NCI-H1436 (cell line): ENCODE measurements at regions not wholly inside any gene's neighbourhood (a gene's known extent, or its start where the extent isn't known, plus 50 kb on each side); places are given as distances from the start of the nearest gene placed in this dataset.

Experiments
- DNase-seq: peaks from one replicate; lab custom pipeline; 2025; lab: John Stamatoyannopoulos, UW

- no peak for DNase-seq
These were observed 832.5 kb upstream of the CHAC2 start for GRCh38 chr2:52934920-52935640.

GRCh38 chr2:52934323-52934898 is 833.2 kb upstream of the CHAC2 start:
- no peak for DNase-seq

- DNase-seq = no peak
These were observed 833.7 kb upstream of the CHAC2 start for GRCh38 chr2:52933878-52934277.

GRCh38 chr2:52931660-52932059 is 835.9 kb upstream of the CHAC2 start:
- no peak for DNase-seq

GRCh38 chr2:52929412-52929811 is 838.2 kb upstream of the CHAC2 start:
- DNase-seq = no peak

DNA sequence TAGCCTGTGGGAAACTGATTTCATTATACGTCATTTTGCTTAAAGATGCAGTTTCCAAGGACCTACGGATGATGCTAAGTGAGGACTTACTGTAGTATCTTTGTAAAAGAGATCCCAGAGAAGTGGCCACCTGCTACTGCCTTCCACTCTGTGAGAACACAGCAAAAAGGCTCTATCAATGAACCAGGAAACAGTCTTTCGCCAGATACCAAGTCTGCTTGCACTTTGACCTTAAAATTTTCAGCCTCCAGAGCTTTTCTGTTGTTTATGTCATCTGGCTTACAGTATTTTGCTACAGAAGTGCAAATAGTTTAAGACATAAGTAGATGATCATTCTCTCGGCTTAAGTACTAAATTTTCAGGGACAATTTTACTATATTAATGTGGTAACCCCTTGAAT is 847.9 kb upstream of the CHAC2 start:
- no peak for DNase-seq

DNA sequence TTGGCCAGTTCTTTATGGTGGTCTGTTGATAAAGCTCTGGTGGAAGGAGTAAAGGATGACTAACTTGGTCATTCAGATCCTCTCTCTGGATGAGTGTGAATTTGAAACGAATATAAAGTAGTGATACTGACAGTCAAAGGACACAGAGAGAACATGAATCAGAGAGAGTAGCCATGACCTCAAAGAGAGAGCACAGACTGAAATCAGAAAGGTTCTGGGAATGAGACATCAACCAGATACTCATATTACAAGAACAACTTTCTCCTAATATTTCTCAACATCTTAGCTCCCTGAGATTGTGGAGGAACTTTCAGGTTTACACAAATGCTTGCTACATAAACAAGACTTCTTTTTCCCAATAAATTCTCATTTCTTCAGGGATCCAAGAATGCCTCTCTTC is 849.1 kb upstream of the CHAC2 start:
- no peak for DNase-seq

GRCh38 chr2:52916981-52917380 is 850.6 kb upstream of the CHAC2 start:
- DNase-seq = no peak

DNA sequence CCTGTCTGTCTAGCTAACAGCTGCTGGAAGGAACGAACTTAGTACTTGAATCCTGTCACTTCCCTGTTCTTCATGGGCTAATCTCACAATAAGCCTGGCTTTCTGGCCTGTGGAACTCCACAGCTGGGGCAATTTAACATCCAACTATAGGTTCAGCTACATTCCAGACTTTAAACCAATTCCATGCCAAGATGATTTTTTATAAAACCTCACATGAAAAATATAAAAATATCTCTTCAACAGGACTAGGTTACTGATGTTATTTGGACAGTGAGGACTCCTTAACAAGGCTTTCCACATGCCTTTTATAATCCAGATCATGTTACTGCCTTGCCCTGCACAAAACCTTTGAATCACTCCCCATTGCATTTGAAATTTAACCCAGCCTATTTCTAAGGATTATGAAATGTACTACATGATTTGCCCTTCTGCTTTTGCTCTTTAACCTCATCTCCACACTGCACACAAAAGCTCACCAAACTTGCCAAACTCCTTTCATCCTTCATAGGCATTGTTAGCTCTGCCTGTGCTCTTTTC is 863.2 kb upstream of the CHAC2 start:
- DNase-seq = no peak

GRCh38 chr2:52897511-52898044 is 870.0 kb upstream of the CHAC2 start:
- no peak for DNase-seq

- DNase-seq = no peak
These were observed 871.8 kb upstream of the CHAC2 start for GRCh38 chr2:52895726-52896340.

DNA sequence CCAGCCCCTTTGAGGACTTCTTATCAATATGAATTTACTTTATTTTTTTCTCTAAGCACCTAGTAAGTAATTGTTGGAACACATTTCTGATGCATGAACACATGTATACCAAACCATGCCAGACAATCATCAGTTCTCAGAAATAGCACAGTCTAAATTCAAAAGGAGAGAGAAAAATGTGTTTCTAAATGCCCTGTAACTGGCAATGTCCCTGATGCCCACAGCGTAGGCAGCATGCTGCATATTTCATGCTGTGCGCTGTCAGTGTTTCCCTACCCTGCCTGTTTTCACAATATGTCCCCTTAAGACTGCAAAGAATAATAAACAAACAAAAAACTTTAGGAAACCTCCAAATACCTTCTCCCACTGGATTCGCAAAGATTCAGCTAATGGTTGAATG is 881.0 kb upstream of the CHAC2 start:
- DNase-seq = no peak

- no peak for DNase-seq
These were observed 882.7 kb upstream of the CHAC2 start for GRCh38 chr2:52884761-52885352.

DNA sequence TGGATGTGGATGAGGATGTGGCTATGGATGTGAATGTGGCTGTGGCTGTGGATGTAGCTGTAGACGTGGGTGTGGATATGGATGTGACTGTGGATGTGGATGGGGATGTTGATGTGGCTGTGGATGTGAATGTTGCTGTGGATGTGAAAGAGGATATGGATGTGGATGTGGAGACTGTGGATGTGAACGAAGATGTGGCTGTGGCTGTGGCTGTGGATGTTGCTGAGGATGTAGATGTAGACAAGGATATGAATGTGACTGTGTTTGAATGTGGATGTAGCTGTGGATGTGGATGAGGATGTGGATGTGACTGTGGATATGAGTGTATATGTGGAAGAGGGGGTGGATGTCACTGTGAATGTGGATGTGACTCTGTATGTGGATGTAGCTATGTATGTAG is 884.6 kb upstream of the CHAC2 start:
- no peak for DNase-seq

DNA sequence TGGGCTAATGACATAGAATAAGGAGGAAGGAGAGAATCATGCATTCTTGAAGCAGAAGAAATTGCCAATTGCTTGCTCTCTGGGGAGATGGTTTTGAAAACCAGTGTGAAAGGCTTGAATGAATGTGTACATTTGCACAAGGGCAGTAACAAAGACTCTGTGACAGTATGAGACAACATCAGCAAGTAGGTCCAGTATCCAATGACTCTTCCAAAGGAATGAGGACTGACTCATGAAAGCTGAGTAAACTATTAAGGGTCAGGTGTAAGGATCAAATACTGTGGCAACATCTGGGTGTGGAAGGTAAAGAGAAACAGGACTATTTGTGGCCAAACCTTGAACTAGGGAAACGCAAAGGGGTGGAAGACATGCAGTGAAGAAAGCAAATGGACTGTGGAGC is 886.0 kb upstream of the CHAC2 start:
- no peak for DNase-seq

DNA sequence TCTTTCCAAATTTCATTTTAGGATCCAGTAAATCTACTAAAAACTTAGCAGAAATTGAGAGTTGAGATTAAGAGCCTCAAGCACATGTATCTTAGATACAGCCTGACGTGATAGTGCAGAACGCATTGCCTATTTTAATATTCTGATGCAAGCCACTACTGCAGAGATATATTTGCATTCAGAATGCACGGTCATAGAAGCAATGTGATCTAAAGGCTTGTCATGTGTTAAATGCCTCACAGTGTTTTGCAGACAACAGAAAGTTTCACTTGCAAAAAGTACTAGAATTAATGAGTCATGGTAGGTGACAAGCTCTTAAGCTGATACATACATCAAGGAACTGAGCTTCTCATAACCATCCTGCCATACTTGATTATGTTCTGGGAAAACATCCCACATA is 886.7 kb upstream of the CHAC2 start:
- no peak for DNase-seq

DNA sequence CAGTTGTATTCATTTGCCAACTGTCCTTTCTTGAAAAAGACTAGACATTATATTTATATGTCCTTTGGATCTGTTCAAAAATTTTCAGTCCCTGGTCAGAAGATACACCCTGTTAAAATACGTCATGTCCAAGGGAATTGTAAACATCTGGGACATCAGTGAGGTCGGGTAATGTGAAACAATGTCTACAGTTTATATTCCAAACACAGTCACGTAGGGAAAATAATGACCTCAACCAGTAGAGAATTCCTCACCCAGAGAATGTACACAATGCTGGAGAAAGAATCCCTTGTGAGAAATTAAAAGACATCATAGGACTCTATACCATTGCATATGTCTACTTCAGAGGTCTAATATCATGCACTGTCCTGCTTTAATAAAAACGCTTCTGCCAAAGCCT is 888.0 kb upstream of the CHAC2 start:
- DNase-seq = no peak

DNA sequence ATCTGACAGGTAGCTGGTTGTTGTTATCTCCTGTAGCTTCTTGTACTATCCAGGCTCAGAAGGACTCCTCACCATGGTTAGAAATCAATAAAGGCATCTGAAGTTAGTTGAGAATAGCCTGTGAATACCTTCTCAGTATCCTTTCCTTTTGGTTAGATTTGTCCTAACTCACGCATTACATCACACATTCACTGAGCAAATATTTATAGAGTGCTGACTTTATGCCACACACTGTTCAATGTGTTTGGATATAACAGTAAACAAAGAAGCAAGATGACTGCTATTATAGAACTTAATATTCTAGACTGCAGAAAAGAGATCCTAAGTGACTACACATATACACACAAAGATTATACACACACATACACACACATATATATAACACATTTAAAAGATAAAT is 889.9 kb upstream of the CHAC2 start:
- no peak for DNase-seq

DNA sequence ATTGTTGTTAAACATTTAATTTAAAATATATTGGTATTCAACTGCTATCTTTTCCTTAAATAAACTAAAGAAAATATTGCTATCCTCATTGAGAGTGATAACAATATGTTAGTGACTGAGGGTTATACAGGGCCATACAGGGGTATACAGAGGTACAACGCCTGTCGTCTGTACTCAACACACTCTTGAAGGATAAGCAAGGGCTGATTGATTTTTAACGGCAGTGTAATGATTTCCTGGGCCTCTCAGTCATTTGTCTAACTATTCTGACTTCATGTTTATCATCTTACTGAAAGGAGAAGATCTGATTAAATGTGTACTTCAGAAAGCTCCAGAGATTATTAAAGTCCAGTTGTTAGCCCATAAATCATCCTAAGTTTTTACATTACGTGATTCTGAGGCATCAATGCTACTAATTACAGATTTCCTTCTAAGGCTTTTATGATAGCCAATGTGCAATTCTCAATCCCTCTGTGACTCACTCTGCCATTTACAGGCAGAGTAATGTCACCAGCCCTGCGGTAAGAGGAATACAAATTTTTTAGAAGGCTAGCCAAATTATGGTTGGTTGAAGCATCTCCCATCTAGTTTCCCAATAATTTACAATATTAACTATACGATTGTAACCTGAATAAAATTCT is 893.0 kb upstream of the CHAC2 start:
- DNase-seq = no peak

- no peak for DNase-seq
These were observed 904.8 kb upstream of the CHAC2 start for GRCh38 chr2:52862801-52863200.

GRCh38 chr2:52861596-52861995 is 906.0 kb upstream of the CHAC2 start:
- DNase-seq = no peak

GRCh38 chr2:52859065-52859464 is 908.5 kb upstream of the CHAC2 start:
- DNase-seq = no peak
